Sigmoid colon (tissue), 4 donors: ENCODE measurements at regions not wholly inside any gene's neighbourhood (a gene's known extent, or its start where the extent isn't known, plus 50 kb on each side); places are given as distances from the start of the nearest gene placed in this dataset.

Experiments
- POLR2A ChIP-seq, 2 donors: fragments of 450-650 bp; IDR thresholded peaks; one replicate each; pipeline ENCODE4 v1.6.1; 2016; ENCODE audit warnings: antibody characterized with exemption in 2 of 2, mild to moderate bottlenecking in 2 of 2, moderate library complexity in 2 of 2
- POLR2AphosphoS5 ChIP-seq, 4 donors: sonication (generic); formaldehyde crosslinking; IDR thresholded peaks; one replicate each; pipeline ENCODE4 v1.6.1; 2017; ENCODE audit warnings: antibody characterized with exemption in 4 of 4
- TF ChIP-seq, protein P1 (sequence below), 4 experiments: fragments of 450-650 bp in 3 of 4; fragments of 200-600 bp in 1 of 4; IDR thresholded peaks; one replicate each; pipeline ENCODE4 v1.5.1; 2016 to 2019; ENCODE audit warnings: antibody characterized with exemption in 4 of 4, mild to moderate bottlenecking in 3 of 4, moderate library complexity in 2 of 4

DNA sequence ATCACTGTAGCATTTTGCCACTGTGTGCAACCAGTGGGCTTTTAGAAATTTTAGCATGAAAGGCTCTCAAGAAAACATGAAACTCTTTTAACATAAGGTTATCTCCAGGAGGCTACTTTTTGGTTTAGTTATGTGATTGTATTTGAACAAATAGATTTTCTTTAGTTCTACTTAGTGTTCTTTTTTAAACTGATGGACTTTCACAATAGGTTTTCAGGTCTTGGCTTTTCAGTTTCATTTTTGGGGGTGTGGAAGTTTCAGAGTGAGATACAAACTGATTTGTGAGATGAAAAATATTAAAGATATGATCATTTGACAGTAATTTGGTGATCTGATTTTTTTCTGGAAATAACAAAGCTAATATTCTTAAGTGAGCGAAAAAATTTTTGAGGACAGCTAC lies 344.1 kb downstream of the PHF14 start:
- TF ChIP-seq, protein P1, sequence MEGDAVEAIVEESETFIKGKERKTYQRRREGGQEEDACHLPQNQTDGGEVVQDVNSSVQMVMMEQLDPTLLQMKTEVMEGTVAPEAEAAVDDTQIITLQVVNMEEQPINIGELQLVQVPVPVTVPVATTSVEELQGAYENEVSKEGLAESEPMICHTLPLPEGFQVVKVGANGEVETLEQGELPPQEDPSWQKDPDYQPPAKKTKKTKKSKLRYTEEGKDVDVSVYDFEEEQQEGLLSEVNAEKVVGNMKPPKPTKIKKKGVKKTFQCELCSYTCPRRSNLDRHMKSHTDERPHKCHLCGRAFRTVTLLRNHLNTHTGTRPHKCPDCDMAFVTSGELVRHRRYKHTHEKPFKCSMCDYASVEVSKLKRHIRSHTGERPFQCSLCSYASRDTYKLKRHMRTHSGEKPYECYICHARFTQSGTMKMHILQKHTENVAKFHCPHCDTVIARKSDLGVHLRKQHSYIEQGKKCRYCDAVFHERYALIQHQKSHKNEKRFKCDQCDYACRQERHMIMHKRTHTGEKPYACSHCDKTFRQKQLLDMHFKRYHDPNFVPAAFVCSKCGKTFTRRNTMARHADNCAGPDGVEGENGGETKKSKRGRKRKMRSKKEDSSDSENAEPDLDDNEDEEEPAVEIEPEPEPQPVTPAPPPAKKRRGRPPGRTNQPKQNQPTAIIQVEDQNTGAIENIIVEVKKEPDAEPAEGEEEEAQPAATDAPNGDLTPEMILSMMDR (IDR thresholded peaks at IDR 0.05): no peak
- TF ChIP-seq POLR2AphosphoS5 (IDR thresholded peaks at IDR 0.05) (no peak), POLR2A (IDR thresholded peaks at IDR 0.05) (no peak)
